Progenitor cell of endocrine pancreas (in vitro differentiated cells): ENCODE measurements at regions not wholly inside any gene's neighbourhood (a gene's known extent, or its start where the extent isn't known, plus 50 kb on each side); places are given as distances from the start of the nearest gene placed in this dataset.
"Not testable (repeated sequence)": the region's sequence is repeated elsewhere in the genome, so short reads cannot be mapped to it uniquely, and the experiment has no call there.

ENCODE experiments used
- DNase-seq: peaks from one replicate; pipeline ENCODE4 v3.0.0; 2021; ENCODE audit warnings: low spot score; ENCODE audit not compliant: unreplicated experiment
- H3K27ac Mint-ChIP-seq: 2 replicates; pipeline ENCODE4 v1.8.0; 2021; ENCODE audit warnings: mild to moderate bottlenecking, moderate library complexity, mixed read lengths
- H3K27me3 Mint-ChIP-seq: 2 replicates; pipeline ENCODE4 v1.8.0; 2021; ENCODE audit warnings: mixed read lengths
- H3K36me3 Mint-ChIP-seq: 2 replicates; pipeline ENCODE4 v1.8.0; 2022; ENCODE audit warnings: mixed read lengths; ENCODE audit not compliant: insufficient read depth
- H3K4me1 Mint-ChIP-seq: 2 replicates; pipeline ENCODE4 v1.8.0; 2021; ENCODE audit warnings: low read depth, mixed read lengths
- H3K4me3 Mint-ChIP-seq: 2 replicates; pipeline ENCODE4 v1.8.0; 2021; ENCODE audit warnings: low read depth, mild to moderate bottlenecking, moderate library complexity, mixed read lengths
- H3K9me3 Mint-ChIP-seq: 2 replicates; pipeline ENCODE4 v1.8.0; 2021; ENCODE audit warnings: low read depth, mixed read lengths
- CTCF ChIP-seq: fragments of 200-600 bp; sonication (generic); IDR thresholded peaks from one replicate; pipeline ENCODE4 v1.5.0; 2021; ENCODE audit warnings: antibody characterized with exemption, mild to moderate bottlenecking; ENCODE audit not compliant: unreplicated experiment

GRCh38 chr4:12488672-12489071 lies 995.5 kb downstream of the RAB28 start:
- H3K4me3 Mint-ChIP-seq: no peak overlapping the region
- no peak overlapping the region for H3K27ac Mint-ChIP-seq

GRCh38 chr4:12487000-12487399 lies 997.1 kb downstream of the RAB28 start:
- no peak overlapping the region for H3K27ac Mint-ChIP-seq
- H3K27me3 Mint-ChIP-seq: no peaks in the 10 kb centered on the region
- H3K4me1 Mint-ChIP-seq: no peaks in the 10 kb centered on the region
- peaks cover 7% of the 10 kb centered on the region for H3K9me3 Mint-ChIP-seq
- no peak overlapping the region for H3K4me3 Mint-ChIP-seq
- TF ChIP-seq CTCF: no peak
- DNase-seq: no peak
- no peaks in the 10 kb centered on the region for H3K36me3 Mint-ChIP-seq

More at GRCh38 chr4:12488672-12489071, 995.5 kb downstream of the RAB28 start:
- Mint-ChIP-seq H3K36me3 (no peaks in the 10 kb centered on the region), H3K9me3 (peaks cover 3% of the 10 kb centered on the region), H3K4me1 (no peaks in the 10 kb centered on the region), H3K27me3 (no peaks in the 10 kb centered on the region)
- TF ChIP-seq CTCF: no peak
- no peak for DNase-seq

DNA sequence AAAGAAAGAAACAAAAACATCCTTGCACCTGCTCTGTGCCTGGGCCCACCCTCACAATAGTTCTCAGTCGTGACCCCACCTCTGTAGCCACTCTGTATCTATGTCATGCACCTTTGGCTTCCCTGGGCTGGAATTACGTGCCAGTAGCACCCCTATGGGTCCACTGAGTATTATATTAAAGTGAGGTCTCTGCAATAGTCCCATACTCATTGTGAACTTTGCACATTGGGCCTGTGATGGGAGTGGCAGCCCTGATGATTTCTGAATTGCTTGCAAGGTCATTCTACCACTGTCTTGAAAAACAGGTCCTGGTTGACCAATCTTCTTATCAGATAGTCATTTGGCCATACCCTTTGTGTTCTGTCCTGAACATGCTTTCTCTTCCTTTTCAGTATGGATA lies 1012.1 kb downstream of the RAB28 start:
- no peak for TF ChIP-seq CTCF
- H3K4me3 Mint-ChIP-seq: no peak overlapping the region
- H3K27ac Mint-ChIP-seq: no peak overlapping the region
- DNase-seq: no peak
- no peaks in the 10 kb centered on the region for H3K4me1 Mint-ChIP-seq
- no peaks in the 10 kb centered on the region for H3K36me3 Mint-ChIP-seq
- H3K9me3 Mint-ChIP-seq: no peaks in the 10 kb centered on the region
- H3K27me3 Mint-ChIP-seq: no peaks in the 10 kb centered on the region

- H3K36me3 Mint-ChIP-seq: no peaks in the 10 kb centered on the region
- H3K27ac Mint-ChIP-seq: no peak overlapping the region
- no peaks in the 10 kb centered on the region for H3K9me3 Mint-ChIP-seq
- H3K4me3 Mint-ChIP-seq: no peak overlapping the region
- TF ChIP-seq CTCF: no peak
- no peaks in the 10 kb centered on the region for H3K27me3 Mint-ChIP-seq
- H3K4me1 Mint-ChIP-seq: no peaks in the 10 kb centered on the region
- DNase-seq: no peak
Observed at GRCh38 chr4:12471193-12471592, 1012.9 kb downstream of the RAB28 start.

DNA sequence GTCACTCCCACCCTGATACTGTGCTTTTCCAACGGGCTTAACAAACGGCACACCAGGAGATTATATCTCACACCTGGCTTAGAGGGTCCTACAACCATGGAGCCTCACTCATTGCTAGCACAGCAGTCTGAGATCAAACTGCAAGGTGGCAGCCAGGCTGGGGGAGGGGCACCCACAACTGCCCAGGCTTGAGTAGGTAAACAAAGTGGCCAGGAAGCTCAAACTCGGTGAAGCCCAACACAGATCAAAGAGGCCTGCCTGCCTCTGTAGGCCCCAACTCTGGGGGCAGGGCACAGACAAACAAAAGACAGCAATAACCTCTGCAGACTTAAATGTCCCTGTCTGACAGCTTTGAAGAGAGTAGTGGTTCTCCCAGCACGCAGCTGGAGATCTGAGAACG lies 1022.6 kb downstream of the RAB28 start:
- not testable (repeated sequence) for H3K27me3 Mint-ChIP-seq, H3K36me3 Mint-ChIP-seq, H3K4me1 Mint-ChIP-seq, DNase-seq, H3K27ac Mint-ChIP-seq, H3K4me3 Mint-ChIP-seq
- H3K9me3 Mint-ChIP-seq: peaks cover 25% of the 10 kb centered on the region

DNA sequence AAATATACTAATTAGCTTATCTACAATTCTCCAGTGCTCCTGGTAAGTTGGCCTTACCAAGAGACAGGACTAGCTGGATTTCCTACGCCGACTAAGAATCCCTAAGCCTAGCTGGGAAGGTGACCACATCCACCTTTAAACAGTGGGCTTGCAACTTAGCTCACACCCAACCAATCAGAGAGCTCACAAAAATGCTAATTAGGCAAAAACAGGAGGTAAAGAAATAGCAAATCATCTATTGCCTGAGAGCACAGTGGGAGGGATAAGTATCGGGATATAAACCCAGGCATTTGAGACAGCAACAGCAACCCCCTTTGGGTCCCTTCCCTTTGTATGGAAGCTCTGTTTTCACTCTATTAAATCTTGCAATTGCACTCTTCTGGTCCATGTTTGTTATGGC lies 1025.0 kb downstream of the RAB28 start:
- H3K36me3 Mint-ChIP-seq: peaks cover 1% of the 10 kb centered on the region
- no peaks in the 10 kb centered on the region for H3K4me1 Mint-ChIP-seq
- no peak for TF ChIP-seq CTCF
- H3K9me3 Mint-ChIP-seq: peaks cover 17% of the 10 kb centered on the region
- no peak for DNase-seq
- H3K4me3 Mint-ChIP-seq: no peak overlapping the region
- no peaks in the 10 kb centered on the region for H3K27me3 Mint-ChIP-seq
- no peak overlapping the region for H3K27ac Mint-ChIP-seq
